Peyer's patch (tissue), 4 donors: ENCODE measurements at regions not wholly inside any gene's neighbourhood (a gene's known extent, or its start where the extent isn't known, plus 50 kb on each side); places are given as distances from the start of the nearest gene placed in this dataset.

Source experiments
- DNase-seq, 3 donors: peaks; one replicate each; pipeline ENCODE4 v3.0.0-alpha.2; 2017 to 2019
- H3K27ac ChIP-seq, 4 donors: fragments of 200-600 bp; sonication (generic); one replicate each; pipeline ENCODE4 v1.5.1; 2016 to 2019
- H3K27me3 ChIP-seq, 2 donors: fragments of 200-600 bp; sonication (generic); one replicate each; pipeline ENCODE4 v1.5.1; 2019
- H3K36me3 ChIP-seq, 3 donors: fragments of 200-600 bp; sonication (generic); one replicate each; pipeline ENCODE4 v1.5.1; 2016 to 2019
- H3K4me1 ChIP-seq, 4 donors: fragments of 200-600 bp; sonication (generic); one replicate each; pipeline ENCODE4 v1.5.1; 2016 to 2019
- H3K4me3 ChIP-seq, 4 donors: fragments of 200-600 bp; sonication (generic); 1 replicate in 3 of 4; 2 replicates in 1 of 4; pipeline ENCODE4 v1.5.1; 2016 to 2019; ENCODE audit warnings: mild to moderate bottlenecking in 1 of 4
- H3K9me3 ChIP-seq, 4 donors: fragments of 200-600 bp; sonication (generic); one replicate each; pipeline ENCODE4 v1.5.1; 2016 to 2019; ENCODE audit warnings: mild to moderate bottlenecking in 1 of 4
- POLR2A ChIP-seq, 2 donors: fragments of 450-650 bp; IDR thresholded peaks; one replicate each; pipeline ENCODE4 v1.5.1; 2017; ENCODE audit warnings: antibody characterized with exemption in 2 of 2, mild to moderate bottlenecking in 2 of 2, moderate library complexity in 2 of 2
- TF ChIP-seq, protein P1 (sequence below), 6 experiments: fragments of 450-650 bp in 4 of 6; fragments of 200-600 bp in 2 of 6; sonication (generic) in 1 of 6; IDR thresholded peaks; one replicate each; pipeline ENCODE4 v1.5.1; 2017 to 2019; ENCODE audit warnings: antibody characterized with exemption in 6 of 6, mild to moderate bottlenecking in 3 of 6, moderate library complexity in 1 of 6

- Histone ChIP-seq H3K4me1 (no peaks in the 10 kb centered on the region), H3K9me3 (no peaks in the 10 kb centered on the region), H3K4me3 (no peak overlapping the region), H3K27ac (no peak overlapping the region), H3K36me3 (no peaks in the 10 kb centered on the region), H3K27me3 (no peaks in the 10 kb centered on the region)
- TF ChIP-seq, protein P1, sequence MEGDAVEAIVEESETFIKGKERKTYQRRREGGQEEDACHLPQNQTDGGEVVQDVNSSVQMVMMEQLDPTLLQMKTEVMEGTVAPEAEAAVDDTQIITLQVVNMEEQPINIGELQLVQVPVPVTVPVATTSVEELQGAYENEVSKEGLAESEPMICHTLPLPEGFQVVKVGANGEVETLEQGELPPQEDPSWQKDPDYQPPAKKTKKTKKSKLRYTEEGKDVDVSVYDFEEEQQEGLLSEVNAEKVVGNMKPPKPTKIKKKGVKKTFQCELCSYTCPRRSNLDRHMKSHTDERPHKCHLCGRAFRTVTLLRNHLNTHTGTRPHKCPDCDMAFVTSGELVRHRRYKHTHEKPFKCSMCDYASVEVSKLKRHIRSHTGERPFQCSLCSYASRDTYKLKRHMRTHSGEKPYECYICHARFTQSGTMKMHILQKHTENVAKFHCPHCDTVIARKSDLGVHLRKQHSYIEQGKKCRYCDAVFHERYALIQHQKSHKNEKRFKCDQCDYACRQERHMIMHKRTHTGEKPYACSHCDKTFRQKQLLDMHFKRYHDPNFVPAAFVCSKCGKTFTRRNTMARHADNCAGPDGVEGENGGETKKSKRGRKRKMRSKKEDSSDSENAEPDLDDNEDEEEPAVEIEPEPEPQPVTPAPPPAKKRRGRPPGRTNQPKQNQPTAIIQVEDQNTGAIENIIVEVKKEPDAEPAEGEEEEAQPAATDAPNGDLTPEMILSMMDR (IDR thresholded peaks at IDR 0.05), result no peak
- TF ChIP-seq POLR2A (IDR thresholded peaks at IDR 0.05), result no peak
- DNase-seq, result no peak
Measured at GRCh38 chr12:105610459-105610858, 280.0 kb downstream of the C12orf75 start.

GRCh38 chr12:105611340-105611739 is 280.8 kb downstream of the C12orf75 start:
- H3K9me3 ChIP-seq, result no peaks in the 10 kb centered on the region
- H3K27ac ChIP-seq, result no peak overlapping the region
- no peak for DNase-seq
- no peak overlapping the region for H3K4me3 ChIP-seq
- H3K4me1 ChIP-seq, result no peaks in the 10 kb centered on the region
- no peaks in the 10 kb centered on the region for H3K27me3 ChIP-seq
- no peaks in the 10 kb centered on the region for H3K36me3 ChIP-seq
- TF ChIP-seq, protein P1 (IDR thresholded peaks at IDR 0.05), result no peak
- no peak for TF ChIP-seq POLR2A (IDR thresholded peaks at IDR 0.05)

DNA sequence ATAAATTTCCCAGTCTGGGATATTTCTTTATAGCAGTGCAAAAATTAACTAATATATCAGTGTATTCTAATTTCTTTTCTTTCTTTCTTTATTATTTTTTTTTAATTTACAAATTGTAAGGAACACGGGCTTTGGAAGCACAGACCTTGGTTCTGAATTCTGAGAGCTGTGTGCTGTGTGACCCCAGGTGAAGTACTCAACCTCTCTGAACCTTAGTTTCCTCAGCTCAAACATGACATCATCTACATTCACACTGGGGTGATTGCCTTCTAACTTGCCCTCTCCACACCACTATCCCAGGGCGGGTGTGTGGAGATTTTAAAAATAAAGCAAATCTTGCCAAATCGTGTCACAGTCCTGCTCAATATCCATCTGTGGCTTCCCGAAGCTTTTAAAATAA is 282.8 kb downstream of the C12orf75 start:
- Histone ChIP-seq H3K9me3 (no peaks in the 10 kb centered on the region), H3K36me3 (no peaks in the 10 kb centered on the region), H3K4me1 (no peaks in the 10 kb centered on the region), H3K4me3 (no peak overlapping the region), H3K27me3 (no peaks in the 10 kb centered on the region), H3K27ac (no peak overlapping the region)
- DNase-seq, result no peak
- no peak for TF ChIP-seq POLR2A (IDR thresholded peaks at IDR 0.05)
- TF ChIP-seq, protein P1 (IDR thresholded peaks at IDR 0.05), result no peak

GRCh38 chr12:105613887-105614286 is 283.4 kb downstream of the C12orf75 start:
- Histone ChIP-seq H3K9me3 (no peaks in the 10 kb centered on the region), H3K27ac (no peak overlapping the region), H3K4me3 (no peak overlapping the region), H3K4me1 (no peaks in the 10 kb centered on the region), H3K36me3 (no peaks in the 10 kb centered on the region), H3K27me3 (no peaks in the 10 kb centered on the region)
- DNase-seq, result no peak
- TF ChIP-seq, protein P1 (IDR thresholded peaks at IDR 0.05), result no peak
- TF ChIP-seq POLR2A (IDR thresholded peaks at IDR 0.05), result no peak

DNA sequence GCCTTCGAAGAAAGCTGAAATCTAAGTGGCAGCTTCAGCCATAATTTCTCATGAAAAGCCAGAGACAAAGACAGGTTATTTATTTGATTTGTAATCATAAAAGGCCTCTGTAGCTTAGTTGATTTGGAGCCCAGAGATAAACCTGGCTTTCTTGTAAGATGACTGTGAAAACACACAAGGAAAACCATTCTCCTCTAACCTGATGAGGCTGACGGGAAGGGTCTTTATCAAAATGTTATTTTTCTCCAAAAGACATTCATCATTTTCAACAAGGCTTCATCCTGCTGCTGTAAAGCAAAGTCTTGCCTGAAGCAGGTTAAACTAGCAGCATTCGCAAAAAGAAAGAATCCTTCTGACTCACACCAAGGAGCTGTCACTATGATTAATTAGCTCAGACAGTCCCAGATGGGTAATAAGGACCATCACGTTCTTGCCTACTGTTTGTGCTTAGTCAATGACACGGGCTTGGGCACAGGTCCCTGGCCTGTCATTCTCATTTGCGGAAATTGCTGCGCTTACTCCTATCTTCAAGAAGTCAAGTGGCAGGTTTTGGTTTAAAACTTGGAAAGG is 286.6 kb downstream of the C12orf75 start:
- H3K4me3 ChIP-seq, result no peak overlapping the region
- H3K27me3 ChIP-seq, result no peaks in the 10 kb centered on the region
- no peak for DNase-seq
- no peak overlapping the region for H3K27ac ChIP-seq
- H3K36me3 ChIP-seq, result no peaks in the 10 kb centered on the region
- TF ChIP-seq, protein P1 (IDR thresholded peaks at IDR 0.05), result no peak
- no peaks in the 10 kb centered on the region for H3K9me3 ChIP-seq
- H3K4me1 ChIP-seq, result no peaks in the 10 kb centered on the region

DNA sequence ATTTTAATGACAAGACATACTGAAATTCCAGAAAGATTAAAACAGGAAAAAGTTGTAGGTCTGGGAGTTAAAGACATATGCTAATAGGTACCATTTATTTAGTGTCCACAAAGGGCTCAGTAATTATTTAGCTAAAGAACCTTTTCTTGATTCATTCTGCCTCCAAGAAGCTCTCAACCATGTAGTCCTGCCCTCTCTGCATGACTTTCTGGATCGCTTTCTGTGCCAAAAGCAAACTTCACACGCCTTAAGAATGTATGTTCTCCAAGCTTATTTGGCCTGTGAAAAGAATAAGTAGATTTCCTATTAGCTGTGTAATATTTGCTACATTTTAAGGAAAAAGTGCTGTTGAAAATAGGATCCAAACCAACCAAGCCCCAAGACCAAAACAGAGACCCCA is 291.7 kb downstream of the C12orf75 start:
- DNase-seq, result no peak
- TF ChIP-seq, protein P1 (IDR thresholded peaks at IDR 0.05), result no peak
- TF ChIP-seq POLR2A (IDR thresholded peaks at IDR 0.05), result no peak
- no peaks in the 10 kb centered on the region for H3K9me3 ChIP-seq
- no peak overlapping the region for H3K4me3 ChIP-seq
- no peaks in the 10 kb centered on the region for H3K36me3 ChIP-seq
- no peak overlapping the region for H3K27ac ChIP-seq
- no peaks in the 10 kb centered on the region for H3K4me1 ChIP-seq
- no peaks in the 10 kb centered on the region for H3K27me3 ChIP-seq
